Body of pancreas (tissue), 4 donors: ENCODE measurements at regions not wholly inside any gene's neighbourhood (a gene's known extent, or its start where the extent isn't known, plus 50 kb on each side); places are given as distances from the start of the nearest gene placed in this dataset.

Experiments
- CTCF ChIP-seq, 7 experiments: fragments of 450-650 bp in 4 of 7; fragments of 200-600 bp in 3 of 7; sonication (generic) in 3 of 7; IDR thresholded peaks; one replicate each; pipeline ENCODE4 v1.5.1; 2016 to 2019; ENCODE audit warnings: antibody characterized with exemption in 7 of 7
- POLR2A ChIP-seq, 3 donors: fragments of 450-650 bp; IDR thresholded peaks; one replicate each; pipeline ENCODE4 v1.6.1; 2016; ENCODE audit warnings: antibody characterized with exemption in 3 of 3, mild to moderate bottlenecking in 2 of 3

- no peak for TF ChIP-seq CTCF (IDR thresholded peaks at IDR 0.05)
- no peak for TF ChIP-seq POLR2A (IDR thresholded peaks at IDR 0.05)
Measured at GRCh38 chr19:29370276-29370675, 155.5 kb upstream of the VSTM2B start.
